ENCODE measurements at regions not wholly inside any gene's neighbourhood (a gene's known extent, or its start where the extent isn't known, plus 50 kb on each side); places are given as distances from the start of the nearest gene placed in this dataset.
"Not testable (repeated sequence)": the region's sequence is repeated elsewhere in the genome, so short reads cannot be mapped to it uniquely, and the experiment has no call there.

- no peak for DNase-seq (ENCODE audit: low read depth)
Measured at GRCh38 chr1:98575955-98576354, 85.6 kb upstream of the SNX7 start.

GRCh38 chr1:98565951-98566350 is 95.6 kb upstream of the SNX7 start:
- no peak for DNase-seq (ENCODE audit: low read depth)

GRCh38 chr1:98559291-98559690 is 102.2 kb upstream of the SNX7 start:
- DNase-seq (ENCODE audit: low read depth): no peak

GRCh38 chr1:98557895-98558294 is 103.6 kb upstream of the SNX7 start:
- DNase-seq (ENCODE audit: low read depth): no peak

GRCh38 chr1:98556521-98557158 is 104.9 kb upstream of the SNX7 start:
- no peak for DNase-seq (ENCODE audit: low read depth)

GRCh38 chr1:98555814-98556213 is 105.7 kb upstream of the SNX7 start:
- DNase-seq (ENCODE audit: low read depth): no peak

- not testable (repeated sequence) for DNase-seq (ENCODE audit: low read depth)
Measured at GRCh38 chr1:98552576-98553074, 108.9 kb upstream of the SNX7 start.

- no peak for DNase-seq (ENCODE audit: low read depth)
Measured at GRCh38 chr1:98550076-98550475, 111.4 kb upstream of the SNX7 start.

- DNase-seq (ENCODE audit: low read depth): no peak
Measured at GRCh38 chr1:98546319-98546718, 115.2 kb upstream of the SNX7 start.

GRCh38 chr1:98538106-98538505 is 123.4 kb upstream of the SNX7 start:
- no peak for DNase-seq (ENCODE audit: low read depth)

- DNase-seq (ENCODE audit: low read depth): no peak
Measured at GRCh38 chr1:98523256-98523655, 138.3 kb upstream of the SNX7 start.

GRCh38 chr1:98516306-98516705 is 145.2 kb upstream of the SNX7 start:
- DNase-seq (ENCODE audit: low read depth): no peak

GRCh38 chr1:98515744-98516143 is 145.8 kb upstream of the SNX7 start:
- no peak for DNase-seq (ENCODE audit: low read depth)

GRCh38 chr1:98512216-98512615 is 149.3 kb upstream of the SNX7 start:
- not testable (repeated sequence) for DNase-seq (ENCODE audit: low read depth)

GRCh38 chr1:98503771-98504170 is 157.8 kb upstream of the SNX7 start:
- DNase-seq (ENCODE audit: low read depth): no peak

- DNase-seq (ENCODE audit: low read depth): no peak
Measured at GRCh38 chr1:98502937-98503336, 158.6 kb upstream of the SNX7 start.

- no peak for DNase-seq (ENCODE audit: low read depth)
Measured at GRCh38 chr1:98500324-98500723, 161.2 kb upstream of the SNX7 start.

- no peak for DNase-seq (ENCODE audit: low read depth)
Measured at GRCh38 chr1:98498651-98499050, 162.9 kb upstream of the SNX7 start.

GRCh38 chr1:98497497-98497896 is 164.0 kb upstream of the SNX7 start:
- DNase-seq (ENCODE audit: low read depth): no peak

- DNase-seq (ENCODE audit: low read depth): no peak
Measured at GRCh38 chr1:98496256-98496995, 165.1 kb upstream of the SNX7 start.

- DNase-seq (ENCODE audit: low read depth): no peak
Measured at GRCh38 chr1:98493469-98493868, 168.1 kb upstream of the SNX7 start.

GRCh38 chr1:98490099-98490498 is 171.4 kb upstream of the SNX7 start:
- DNase-seq (ENCODE audit: low read depth): no peak

- DNase-seq (ENCODE audit: low read depth): no peak
Measured at GRCh38 chr1:98487620-98488019, 173.9 kb upstream of the SNX7 start.

- no peak for DNase-seq (ENCODE audit: low read depth)
Measured at GRCh38 chr1:98482611-98483010, 178.9 kb upstream of the SNX7 start.

Measured in stromal cell of bone marrow (primary cell).